Neural cell (in vitro differentiated cells): ENCODE measurements at regions not wholly inside any gene's neighbourhood (a gene's known extent, or its start where the extent isn't known, plus 50 kb on each side); places are given as distances from the start of the nearest gene placed in this dataset.

Source experiments
- H2AFZ ChIP-seq: fragments of 200-600, 300-800 bp; sonication (generic), shearing (Covaris generic); 2 replicates; pipeline ENCODE4 v1.6.0; 2014; ENCODE audit warnings: low read depth, mild to moderate bottlenecking, antibody characterized with exemption, low read length, moderate library complexity
- H3F3A ChIP-seq: fragments of 200-600 bp; shearing (Covaris generic); 2 replicates; pipeline ENCODE4 v1.6.1; 2016; ENCODE audit warnings: mild to moderate bottlenecking, moderate library complexity, mixed read lengths, antibody characterized with exemption, low read length; ENCODE audit not compliant: insufficient read depth, poor library complexity, severe bottlenecking
- H3K27ac ChIP-seq: fragments of 200-600, 300-800 bp; sonication (generic), shearing (Covaris generic); 2 replicates; pipeline ENCODE4 v1.5.1; 2014; ENCODE audit warnings: mild to moderate bottlenecking, low read length, moderate library complexity
- H3K27me3 ChIP-seq: fragments of 300-800, 200-600 bp; sonication (generic), shearing (Covaris generic); 2 replicates; pipeline ENCODE4 v1.6.0; 2014; ENCODE audit warnings: mild to moderate bottlenecking, low read depth, low read length, moderate library complexity; ENCODE audit not compliant: insufficient read depth
- H3K36me3 ChIP-seq: fragments of 300-800, 200-600 bp; sonication (generic), shearing (Covaris generic); 2 replicates; pipeline ENCODE4 v1.5.1; 2014; ENCODE audit warnings: mild to moderate bottlenecking, antibody characterized with exemption, low read length, moderate library complexity; ENCODE audit not compliant: insufficient read depth
- H3K4me2 ChIP-seq: fragments of 300-800, 200-600 bp; sonication (generic), shearing (Covaris generic); 2 replicates; pipeline ENCODE4 v1.6.0; 2014; ENCODE audit warnings: mild to moderate bottlenecking, low read length
- H3K4me3 ChIP-seq: fragments of 300-800, 200-600 bp; sonication (generic), shearing (Covaris generic); 2 replicates; pipeline ENCODE4 v1.5.1; 2014; ENCODE audit warnings: mild to moderate bottlenecking, low read length, moderate library complexity
- H3K79me2 ChIP-seq: fragments of 200-600 bp; shearing (Covaris generic); replicated peaks from 2 replicates; pipeline ENCODE4 v1.6.0; 2014; ENCODE audit warnings: mild to moderate bottlenecking, low read length, moderate library complexity; ENCODE audit not compliant: insufficient read depth
- H3K9ac ChIP-seq: fragments of 300-800, 200-600 bp; sonication (generic), shearing (Covaris generic); 2 replicates; pipeline ENCODE4 v1.6.1; 2016; ENCODE audit warnings: mild to moderate bottlenecking, low read length, mixed read lengths
- H3K9me2 ChIP-seq: fragments of 200-600 bp; shearing (Covaris generic); 2 replicates; pipeline ENCODE4 v1.6.1; 2016; ENCODE audit warnings: mild to moderate bottlenecking, low read length, mixed read lengths; ENCODE audit not compliant: insufficient read depth
- H3K9me3 ChIP-seq: fragments of 200-600, 300-800 bp; sonication (generic), shearing (Covaris generic); 2 replicates; pipeline ENCODE4 v1.6.1; 2016; ENCODE audit warnings: mild to moderate bottlenecking, mixed run types, low read length, moderate library complexity, mixed read lengths
- H4K20me1 ChIP-seq: fragments of 200-600 bp; shearing (Covaris generic); 2 replicates; pipeline ENCODE4 v1.6.1; 2016; ENCODE audit warnings: mild to moderate bottlenecking, mixed run types; ENCODE audit not compliant: insufficient read depth
- EP300 ChIP-seq: fragments of 450-650 bp; conservative IDR thresholded peaks from 2 replicates; pipeline ENCODE4 v1.6.1; 2014; ENCODE audit warnings: antibody characterized with exemption, mild to moderate bottlenecking, moderate library complexity; ENCODE audit not compliant: poor library complexity, severe bottlenecking
- EZH2 ChIP-seq: fragments of 200-600, 300-800 bp; shearing (Covaris generic), sonication (generic); IDR thresholded peaks from 2 replicates; pipeline ENCODE4 v1.6.1; 2014; ENCODE audit warnings: antibody characterized with exemption, low read length, borderline replicate concordance, mild to moderate bottlenecking; ENCODE audit not compliant: insufficient read depth, poor library complexity, severe bottlenecking
- MXI1 ChIP-seq: fragments of 450-650 bp; conservative IDR thresholded peaks from 2 replicates; pipeline ENCODE4 v1.6.1; 2014; ENCODE audit warnings: antibody characterized with exemption, mild to moderate bottlenecking; ENCODE audit not compliant: poor library complexity, severe bottlenecking
- POLR2AphosphoS5 ChIP-seq: IDR thresholded peaks from 2 replicates; pipeline ENCODE4 v1.6.1; 2012
- RAD21 ChIP-seq: fragments of 450-650 bp; conservative IDR thresholded peaks from 2 replicates; pipeline ENCODE4 v1.6.1; 2014; ENCODE audit warnings: antibody characterized with exemption, mild to moderate bottlenecking, moderate library complexity
- SMC3 ChIP-seq: fragments of 450-650 bp; conservative IDR thresholded peaks from 2 replicates; pipeline ENCODE4 v1.6.1; 2014; ENCODE audit warnings: antibody characterized with exemption, mild to moderate bottlenecking, moderate library complexity; ENCODE audit not compliant: poor library complexity
- TAF1 ChIP-seq: IDR thresholded peaks from 2 replicates; pipeline ENCODE4 v1.6.1; 2012; ENCODE audit warnings: low read depth
- TF ChIP-seq, protein P1 (sequence below): IDR thresholded peaks from 2 replicates; pipeline ENCODE4 v1.6.1; 2012; ENCODE audit warnings: borderline replicate concordance
- TF ChIP-seq, protein P2 (sequence below): fragments of 450-650 bp; IDR thresholded peaks from 2 replicates; pipeline ENCODE4 v1.5.1; 2014; ENCODE audit warnings: antibody characterized with exemption, mild to moderate bottlenecking, moderate library complexity; ENCODE audit not compliant: poor library complexity, severe bottlenecking

GRCh38 chr13:22108979-22109378 is 438.1 kb downstream of the FGF9 start:
- H3K79me2 ChIP-seq = no peaks in the 10 kb centered on the region
- H3K27me3 ChIP-seq = no peaks in the 10 kb centered on the region
- no peaks in the 10 kb centered on the region for H3K9me2 ChIP-seq
- H3F3A ChIP-seq = no peaks in the 10 kb centered on the region
- H3K4me3 ChIP-seq = no peak overlapping the region
- H4K20me1 ChIP-seq = no peaks in the 10 kb centered on the region
- TF ChIP-seq TAF1 = no peak
- TF ChIP-seq, protein P1, sequence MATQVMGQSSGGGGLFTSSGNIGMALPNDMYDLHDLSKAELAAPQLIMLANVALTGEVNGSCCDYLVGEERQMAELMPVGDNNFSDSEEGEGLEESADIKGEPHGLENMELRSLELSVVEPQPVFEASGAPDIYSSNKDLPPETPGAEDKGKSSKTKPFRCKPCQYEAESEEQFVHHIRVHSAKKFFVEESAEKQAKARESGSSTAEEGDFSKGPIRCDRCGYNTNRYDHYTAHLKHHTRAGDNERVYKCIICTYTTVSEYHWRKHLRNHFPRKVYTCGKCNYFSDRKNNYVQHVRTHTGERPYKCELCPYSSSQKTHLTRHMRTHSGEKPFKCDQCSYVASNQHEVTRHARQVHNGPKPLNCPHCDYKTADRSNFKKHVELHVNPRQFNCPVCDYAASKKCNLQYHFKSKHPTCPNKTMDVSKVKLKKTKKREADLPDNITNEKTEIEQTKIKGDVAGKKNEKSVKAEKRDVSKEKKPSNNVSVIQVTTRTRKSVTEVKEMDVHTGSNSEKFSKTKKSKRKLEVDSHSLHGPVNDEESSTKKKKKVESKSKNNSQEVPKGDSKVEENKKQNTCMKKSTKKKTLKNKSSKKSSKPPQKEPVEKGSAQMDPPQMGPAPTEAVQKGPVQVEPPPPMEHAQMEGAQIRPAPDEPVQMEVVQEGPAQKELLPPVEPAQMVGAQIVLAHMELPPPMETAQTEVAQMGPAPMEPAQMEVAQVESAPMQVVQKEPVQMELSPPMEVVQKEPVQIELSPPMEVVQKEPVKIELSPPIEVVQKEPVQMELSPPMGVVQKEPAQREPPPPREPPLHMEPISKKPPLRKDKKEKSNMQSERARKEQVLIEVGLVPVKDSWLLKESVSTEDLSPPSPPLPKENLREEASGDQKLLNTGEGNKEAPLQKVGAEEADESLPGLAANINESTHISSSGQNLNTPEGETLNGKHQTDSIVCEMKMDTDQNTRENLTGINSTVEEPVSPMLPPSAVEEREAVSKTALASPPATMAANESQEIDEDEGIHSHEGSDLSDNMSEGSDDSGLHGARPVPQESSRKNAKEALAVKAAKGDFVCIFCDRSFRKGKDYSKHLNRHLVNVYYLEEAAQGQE = no peak
- no peak for TF ChIP-seq MXI1
- no peak for TF ChIP-seq SMC3
- no peak overlapping the region for H3K4me2 ChIP-seq
- no peak overlapping the region for H3K9ac ChIP-seq
- H3K9me3 ChIP-seq = no peaks in the 10 kb centered on the region
- H2AFZ ChIP-seq = no peak overlapping the region
- no peaks in the 10 kb centered on the region for H3K36me3 ChIP-seq
- no peak overlapping the region for H3K27ac ChIP-seq

- H3K9ac ChIP-seq = no peak overlapping the region
- no peak for TF ChIP-seq RAD21
- TF ChIP-seq SMC3 = no peak
- no peak overlapping the region for H3K27ac ChIP-seq
Measured at GRCh38 chr13:22110368-22110767, 439.5 kb downstream of the FGF9 start.

DNA sequence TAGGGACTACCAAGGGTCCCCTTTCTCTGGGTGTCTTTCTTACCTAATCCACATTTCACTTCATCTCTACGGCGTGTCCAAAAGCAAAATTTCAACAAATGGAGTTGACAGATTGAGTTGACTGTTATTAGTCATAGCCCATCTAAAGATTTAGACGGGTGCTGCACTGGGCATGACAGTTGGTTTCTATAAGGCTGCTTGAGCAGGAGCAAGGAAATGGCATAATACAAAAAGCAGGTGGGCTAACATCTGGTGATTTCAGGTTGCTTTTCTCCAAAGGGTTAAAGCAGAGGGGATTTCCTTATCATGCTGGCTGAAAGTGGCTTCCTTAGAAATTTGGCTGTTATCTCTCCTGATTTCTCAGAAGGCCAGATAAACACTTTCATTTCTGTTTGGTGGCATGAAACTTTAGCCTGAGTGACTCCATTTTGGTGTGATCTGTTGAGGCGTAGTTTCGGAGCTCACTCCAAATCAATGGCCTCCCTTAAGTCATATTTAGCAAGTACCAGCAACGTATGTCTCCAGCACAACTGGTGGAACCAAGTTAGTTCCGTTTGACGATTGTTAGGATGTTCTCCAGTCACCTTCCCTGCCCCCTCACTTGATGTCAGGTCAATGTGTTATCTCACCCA is 440.4 kb downstream of the FGF9 start:
- H3K9me2 ChIP-seq = no peaks in the 10 kb centered on the region

More at GRCh38 chr13:22110368-22110767, 439.5 kb downstream of the FGF9 start:
- H3K27me3 ChIP-seq = no peaks in the 10 kb centered on the region
- H3K4me2 ChIP-seq = no peak overlapping the region
- no peaks in the 10 kb centered on the region for H3K79me2 ChIP-seq
- no peak overlapping the region for H2AFZ ChIP-seq
- H3F3A ChIP-seq = no peaks in the 10 kb centered on the region
- no peak overlapping the region for H3K4me3 ChIP-seq
- H4K20me1 ChIP-seq = no peaks in the 10 kb centered on the region
- H3K36me3 ChIP-seq = no peaks in the 10 kb centered on the region
- H3K9me2 ChIP-seq = no peaks in the 10 kb centered on the region
- no peaks in the 10 kb centered on the region for H3K9me3 ChIP-seq

More for the DNA sequence above, 440.4 kb downstream of the FGF9 start:
- Histone ChIP-seq H3K4me2 (no peak overlapping the region), H3K27me3 (no peaks in the 10 kb centered on the region), H3K36me3 (no peaks in the 10 kb centered on the region), H3F3A (no peaks in the 10 kb centered on the region), H2AFZ (no peak overlapping the region), H3K4me3 (no peak overlapping the region), H3K9me3 (no peaks in the 10 kb centered on the region), H3K79me2 (no peaks in the 10 kb centered on the region), H3K9ac (no peak overlapping the region), H4K20me1 (no peaks in the 10 kb centered on the region), H3K27ac (no peak overlapping the region)
- TF ChIP-seq, protein P2, sequence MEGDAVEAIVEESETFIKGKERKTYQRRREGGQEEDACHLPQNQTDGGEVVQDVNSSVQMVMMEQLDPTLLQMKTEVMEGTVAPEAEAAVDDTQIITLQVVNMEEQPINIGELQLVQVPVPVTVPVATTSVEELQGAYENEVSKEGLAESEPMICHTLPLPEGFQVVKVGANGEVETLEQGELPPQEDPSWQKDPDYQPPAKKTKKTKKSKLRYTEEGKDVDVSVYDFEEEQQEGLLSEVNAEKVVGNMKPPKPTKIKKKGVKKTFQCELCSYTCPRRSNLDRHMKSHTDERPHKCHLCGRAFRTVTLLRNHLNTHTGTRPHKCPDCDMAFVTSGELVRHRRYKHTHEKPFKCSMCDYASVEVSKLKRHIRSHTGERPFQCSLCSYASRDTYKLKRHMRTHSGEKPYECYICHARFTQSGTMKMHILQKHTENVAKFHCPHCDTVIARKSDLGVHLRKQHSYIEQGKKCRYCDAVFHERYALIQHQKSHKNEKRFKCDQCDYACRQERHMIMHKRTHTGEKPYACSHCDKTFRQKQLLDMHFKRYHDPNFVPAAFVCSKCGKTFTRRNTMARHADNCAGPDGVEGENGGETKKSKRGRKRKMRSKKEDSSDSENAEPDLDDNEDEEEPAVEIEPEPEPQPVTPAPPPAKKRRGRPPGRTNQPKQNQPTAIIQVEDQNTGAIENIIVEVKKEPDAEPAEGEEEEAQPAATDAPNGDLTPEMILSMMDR = no peak
- no peak for TF ChIP-seq RAD21
- TF ChIP-seq POLR2AphosphoS5 = no peak
- no peak for TF ChIP-seq EZH2
- TF ChIP-seq EP300 = no peak
- TF ChIP-seq SMC3 = no peak
- no peak for TF ChIP-seq TAF1
- TF ChIP-seq, protein P1 = no peak
- TF ChIP-seq MXI1 = no peak
